ENCODE measurements at regions not wholly inside any gene's neighbourhood (a gene's known extent, or its start where the extent isn't known, plus 50 kb on each side); places are given as distances from the start of the nearest gene placed in this dataset.
A peak's percentile ranks its signal among the peaks of the same experiment; 100 is the strongest.

DNA sequence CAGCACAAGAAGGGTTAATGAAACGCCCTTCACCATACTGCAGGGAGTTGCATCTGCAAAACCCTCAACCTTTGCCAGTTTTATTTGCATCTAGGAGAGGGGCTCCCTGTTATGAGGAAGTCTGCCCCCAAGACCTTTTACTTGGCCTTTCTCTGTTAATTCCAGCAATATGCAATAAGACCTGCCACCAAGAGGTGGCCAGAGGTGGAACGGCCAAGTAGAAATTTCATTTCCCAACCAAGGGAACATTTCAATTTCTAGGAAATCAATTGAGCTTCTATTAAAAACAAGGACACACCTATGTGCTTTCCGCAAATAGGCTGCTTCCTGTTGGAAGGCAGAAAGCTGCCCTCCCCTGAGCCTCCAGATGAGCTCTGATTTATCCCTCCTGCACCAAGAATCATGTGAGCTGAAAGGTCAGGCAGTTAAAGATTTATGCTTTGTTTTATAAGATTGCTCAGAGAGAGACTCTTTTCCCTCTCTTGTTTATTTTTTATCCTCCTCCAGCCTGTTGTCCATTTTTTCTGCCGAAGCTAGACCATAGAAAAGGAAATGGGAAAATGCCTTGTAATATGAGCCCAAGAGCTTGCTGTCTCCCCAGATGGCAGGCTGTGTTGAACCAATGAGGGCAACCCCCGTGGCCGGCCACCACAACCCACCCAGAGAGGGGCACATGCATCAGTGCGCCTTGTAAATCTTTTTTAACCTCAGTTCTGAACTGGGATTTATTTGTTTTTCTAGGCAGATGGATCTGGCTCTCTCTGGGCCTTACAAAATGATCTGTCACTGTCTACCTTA, 572.8 kb downstream of the TLE1 start:
- no peak for DNase-seq (ENCODE audit: low read depth)

DNA sequence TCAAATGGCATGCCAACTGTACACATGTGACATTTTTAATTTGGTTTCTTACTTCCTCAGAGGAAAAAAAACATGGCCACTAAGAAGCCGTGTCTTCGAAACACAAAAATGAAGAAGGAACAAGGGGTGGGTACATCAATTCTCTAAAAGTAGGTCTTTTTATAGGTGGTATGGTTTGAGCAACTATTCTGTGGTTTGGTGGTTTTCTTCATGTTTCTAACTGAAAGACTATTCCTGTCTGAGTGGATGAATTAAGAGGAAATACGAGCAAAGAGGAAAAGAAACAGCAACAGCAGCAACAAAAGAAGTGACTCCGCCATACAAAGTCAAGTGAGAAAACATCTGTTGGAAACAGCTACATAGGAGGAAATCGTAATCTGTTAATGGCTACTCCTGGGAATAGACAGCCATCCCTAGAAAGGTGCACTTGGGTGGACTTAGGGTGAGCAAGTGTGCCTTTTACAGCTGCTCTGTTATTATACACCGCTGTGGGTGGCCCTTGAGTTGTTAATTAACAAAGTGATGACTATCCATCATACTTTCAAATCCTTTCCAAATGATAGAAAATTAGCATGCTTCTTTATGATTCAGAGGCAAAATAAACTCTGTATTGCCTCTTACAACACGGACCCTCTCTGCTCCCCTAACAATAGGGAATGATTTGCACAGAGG, 575.8 kb downstream of the TLE1 start:
- no peak for DNase-seq (ENCODE audit: low read depth)

DNA sequence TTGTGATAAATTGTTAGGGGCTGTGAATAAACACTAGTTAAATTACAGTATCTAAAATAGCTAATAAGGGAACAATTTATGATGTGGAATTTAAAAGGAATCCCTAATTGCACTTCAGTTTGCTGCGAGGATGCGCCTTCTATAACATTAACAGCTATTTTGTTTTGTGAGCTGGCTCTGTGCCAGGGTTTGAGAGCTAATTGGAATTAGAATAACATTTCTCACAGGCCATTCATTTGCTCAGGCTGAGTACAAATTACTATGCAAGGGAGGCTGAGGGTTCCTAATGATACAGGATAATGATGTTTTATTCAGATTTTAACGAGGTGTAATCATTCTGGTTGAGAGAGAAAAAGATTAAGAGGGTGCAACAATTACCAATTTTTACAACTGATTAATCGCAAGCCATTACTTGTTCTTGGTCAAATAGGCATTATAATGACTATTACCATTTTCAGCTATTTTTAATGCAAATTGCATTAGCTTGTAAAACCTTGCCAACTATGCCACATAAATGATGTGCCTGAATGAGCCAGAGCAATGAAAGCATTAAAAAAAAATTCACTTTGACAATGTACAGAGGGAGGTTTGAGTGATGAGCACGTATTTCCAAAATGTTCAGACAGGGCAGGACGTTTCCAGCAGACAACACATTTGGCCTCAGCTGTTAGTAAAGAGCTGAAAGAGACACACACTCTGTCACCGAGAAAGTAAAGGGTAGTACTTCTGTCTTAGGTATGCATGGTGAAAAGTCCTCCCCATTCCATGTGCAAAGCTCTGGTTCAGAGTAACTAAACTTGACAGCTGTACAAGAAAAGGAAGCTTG, 576.5 kb downstream of the TLE1 start:
- no peak for DNase-seq (ENCODE audit: low read depth)

DNA sequence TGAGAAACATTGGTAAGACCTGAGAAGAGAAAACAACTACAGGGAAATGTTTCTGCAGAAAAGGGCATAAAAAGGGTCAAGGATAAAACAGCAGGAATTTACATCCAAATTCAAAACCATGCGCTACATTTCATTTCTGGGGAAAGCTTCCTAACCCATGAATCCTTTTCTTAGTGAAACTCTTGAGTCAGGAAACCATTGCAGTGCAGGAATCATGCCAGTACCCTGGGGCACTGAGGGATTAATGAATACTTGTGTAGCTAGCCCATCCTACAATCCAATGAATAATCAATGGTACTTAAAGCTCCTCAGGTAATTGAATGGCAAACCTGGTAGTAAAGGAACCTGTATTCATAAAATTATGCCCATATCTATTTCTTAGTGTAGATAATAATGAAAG, 580.5 kb downstream of the TLE1 start:
- no peak for DNase-seq (ENCODE audit: low read depth)

DNA sequence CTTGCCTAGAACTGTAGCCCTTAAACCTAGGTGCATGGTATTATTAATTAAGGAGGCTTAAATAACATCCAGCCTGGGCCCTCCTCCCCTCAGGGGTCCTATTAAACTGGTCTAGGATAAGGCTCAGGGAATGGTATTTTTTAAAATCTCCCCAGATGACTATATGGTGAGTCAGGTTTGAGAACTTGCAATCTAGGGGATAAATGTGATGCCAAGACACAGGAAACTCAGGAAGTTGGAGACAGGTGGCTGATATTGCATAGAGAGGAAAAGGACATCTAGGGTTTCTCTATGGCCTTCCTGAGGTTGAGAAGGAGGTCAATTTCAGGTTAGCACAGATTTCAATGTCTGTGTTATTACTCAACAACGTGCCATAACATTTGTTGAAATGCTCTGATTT, 581.0 kb downstream of the TLE1 start:
- no peak for DNase-seq (ENCODE audit: low read depth)

DNA sequence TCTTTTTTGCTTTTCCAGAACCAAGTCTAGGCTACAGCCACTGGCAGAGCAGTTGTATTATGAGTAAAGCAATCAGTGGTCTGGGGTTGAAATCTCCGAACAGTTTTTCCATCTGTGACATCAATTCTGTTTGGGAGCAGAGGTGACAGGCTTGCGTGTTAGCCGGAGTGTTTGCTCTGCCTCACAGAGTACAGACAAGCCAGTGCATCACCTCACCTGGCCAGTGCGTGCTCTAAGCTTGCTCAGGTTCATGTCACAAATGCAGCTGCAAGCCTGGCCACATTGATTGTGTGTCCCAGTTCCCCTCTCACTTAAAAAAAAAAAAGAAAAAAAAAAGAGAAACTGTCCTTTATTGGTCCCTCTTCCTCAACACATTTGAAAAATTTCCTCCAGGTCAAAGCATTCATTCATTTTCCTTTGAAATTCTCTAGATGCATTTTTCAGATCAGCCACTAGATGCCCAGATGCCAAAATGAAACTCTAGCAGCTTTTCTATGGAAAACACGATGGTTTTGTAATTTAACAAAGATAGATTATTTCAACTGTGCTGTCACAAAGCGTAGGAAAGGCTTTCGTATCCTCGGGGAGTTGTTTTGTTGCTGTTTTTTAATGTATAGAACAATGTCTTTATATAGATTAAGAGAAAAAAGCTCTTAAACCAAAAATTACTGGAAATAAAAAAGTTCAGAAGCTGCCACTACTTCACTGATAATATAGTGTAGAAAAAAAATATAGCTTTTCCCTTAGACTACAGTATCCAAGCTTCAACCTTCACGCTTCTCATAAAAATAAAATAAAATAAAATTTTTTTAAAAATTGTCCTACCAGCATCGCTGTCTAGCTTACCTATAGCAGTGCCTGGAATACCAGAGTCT, 585.5 kb downstream of the TLE1 start:
- no peak for DNase-seq (ENCODE audit: low read depth)

DNA sequence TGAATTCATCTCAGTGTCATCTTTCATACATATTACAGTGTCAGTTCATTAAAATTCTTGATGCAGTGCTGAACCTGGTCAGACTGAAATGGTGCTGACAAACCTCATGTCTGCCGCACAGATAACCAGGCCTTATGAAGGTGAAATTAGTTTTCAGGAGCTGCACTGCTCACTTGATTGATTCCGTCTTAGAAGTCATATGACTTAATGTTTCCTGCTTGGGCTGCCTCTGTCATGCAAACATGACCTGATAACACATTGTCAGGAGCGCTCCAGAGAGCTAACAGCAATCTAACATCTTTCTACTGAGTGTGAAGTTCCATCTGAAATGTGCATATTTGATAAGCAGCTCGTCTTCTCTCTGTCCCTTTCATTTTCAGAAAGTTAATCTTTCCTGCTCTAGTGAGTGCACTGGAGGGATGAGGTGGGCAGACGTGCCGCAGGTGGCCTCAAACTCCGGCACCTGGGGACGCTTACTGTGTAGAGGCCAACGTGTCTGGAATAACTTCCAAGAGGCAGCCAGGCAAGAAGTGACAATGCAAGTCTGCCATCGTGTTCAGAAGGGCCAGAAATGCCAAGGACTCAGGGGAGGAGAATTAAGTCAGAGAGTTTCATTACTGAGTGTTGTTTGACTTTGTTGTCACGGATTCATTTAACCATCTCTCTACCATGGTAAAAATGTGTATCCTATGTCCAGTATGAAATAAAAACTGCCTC, 592.1 kb downstream of the TLE1 start:
- DNase-seq (ENCODE audit: low read depth), result no peak

DNA sequence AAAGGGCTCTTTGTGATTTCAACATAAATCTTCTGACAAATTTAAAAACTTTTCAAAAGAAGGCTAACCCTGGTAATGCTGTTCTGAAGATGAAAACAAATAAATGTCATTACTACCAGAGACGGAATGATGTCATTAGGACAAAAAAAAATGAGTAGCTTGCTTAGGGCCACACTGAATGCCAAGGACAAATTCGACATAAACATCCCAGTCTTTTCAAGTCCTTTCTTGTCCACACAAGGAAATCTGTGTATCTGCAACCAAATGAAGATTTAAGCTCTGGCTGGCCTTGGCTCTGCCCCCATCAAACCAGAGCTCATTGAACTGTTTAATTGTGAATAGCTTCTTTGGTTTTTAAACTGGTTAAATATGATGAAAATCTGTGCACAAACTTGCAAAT, 592.7 kb downstream of the TLE1 start:
- DNase-seq (ENCODE audit: low read depth), result no peak

DNA sequence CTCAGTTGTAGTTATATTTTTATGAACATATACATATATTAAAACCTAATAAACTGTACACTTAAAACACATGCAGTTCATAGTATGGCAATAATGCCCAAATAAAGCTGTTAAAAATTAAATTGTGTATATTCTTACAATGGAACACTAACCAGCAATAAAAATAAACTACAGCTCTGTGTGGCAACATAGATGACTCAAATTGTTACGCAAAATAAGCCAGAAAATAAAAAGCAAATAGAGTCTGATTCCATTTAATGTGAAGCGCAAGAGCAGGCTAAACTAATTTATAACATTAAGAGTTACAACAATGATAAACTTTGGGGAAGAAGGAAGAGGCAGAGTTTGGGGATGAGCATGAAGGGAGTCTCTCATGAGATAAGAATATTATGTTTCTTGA, 597.3 kb downstream of the TLE1 start:
- DNase-seq (ENCODE audit: low read depth), result no peak

DNA sequence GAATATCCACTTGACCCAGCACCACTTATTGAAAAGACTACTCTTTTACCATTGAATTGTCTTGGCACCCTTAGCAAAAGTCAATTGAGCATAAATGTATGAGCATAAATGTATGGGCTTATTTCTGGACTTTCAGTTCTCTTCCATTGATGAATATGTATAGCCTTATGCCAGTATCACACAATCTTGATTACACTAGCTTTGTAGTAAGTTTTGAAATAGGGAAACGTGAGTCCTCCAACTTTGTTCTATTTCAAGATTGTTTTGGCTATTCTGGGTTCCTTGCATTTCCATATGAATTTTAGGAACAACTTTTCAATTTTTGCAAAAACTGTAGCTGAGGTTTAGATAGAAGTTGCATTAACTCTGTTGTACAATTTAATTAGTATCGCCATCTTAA, 601.0 kb downstream of the TLE1 start:
- no peak for DNase-seq (ENCODE audit: low read depth)

DNA sequence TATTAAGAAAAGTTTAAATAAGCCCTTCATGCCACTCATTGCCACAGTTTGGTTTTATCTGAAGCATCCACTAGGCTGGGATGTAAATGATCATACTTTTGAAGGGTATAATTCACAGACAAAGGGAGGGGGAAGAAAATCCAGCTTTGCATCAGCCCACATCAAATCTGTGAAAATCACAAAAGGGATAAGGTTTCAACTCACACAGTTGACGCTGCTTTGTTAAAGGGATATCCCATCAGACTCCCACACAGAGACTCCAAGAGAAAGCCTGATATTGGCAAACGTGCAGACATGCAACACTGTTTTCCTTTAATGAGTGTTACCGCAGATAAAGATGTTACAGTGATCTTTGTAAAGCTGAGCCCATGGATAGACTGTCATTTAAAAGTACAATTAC, 602.9 kb downstream of the TLE1 start:
- no peak for DNase-seq (ENCODE audit: low read depth)

DNA sequence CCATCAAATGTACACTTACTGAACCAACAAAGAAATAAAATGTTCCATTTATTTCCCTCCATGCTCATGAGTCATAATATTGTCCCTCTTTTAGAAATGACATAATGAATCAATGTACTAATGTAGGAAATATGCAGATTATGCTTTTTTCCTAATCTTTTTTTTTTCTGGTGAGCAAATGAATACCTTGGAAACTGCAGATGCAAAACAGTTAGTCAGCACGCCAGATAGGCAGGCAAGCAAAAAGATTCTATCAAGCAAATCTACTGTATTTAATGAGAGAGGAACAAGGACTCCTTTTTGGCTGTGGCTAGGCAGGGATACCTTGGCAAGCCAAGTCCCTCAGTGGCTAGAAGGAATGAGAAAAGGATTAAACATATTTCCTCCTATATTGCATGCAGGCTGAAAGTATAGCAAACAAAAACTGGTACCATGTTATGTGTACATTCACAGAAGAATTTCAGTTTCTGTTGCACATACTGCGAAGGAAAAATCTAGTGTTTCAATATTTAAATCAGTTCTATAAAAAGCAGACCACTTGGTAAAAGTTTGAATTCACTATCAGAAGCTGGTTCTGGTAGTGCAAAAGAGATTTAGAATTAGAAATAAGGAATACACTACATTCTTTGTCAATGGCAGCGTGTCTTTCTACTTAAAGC, 605.4 kb downstream of the TLE1 start:
- peak; percentile 40 for DNase-seq (ENCODE audit: low read depth)

DNA sequence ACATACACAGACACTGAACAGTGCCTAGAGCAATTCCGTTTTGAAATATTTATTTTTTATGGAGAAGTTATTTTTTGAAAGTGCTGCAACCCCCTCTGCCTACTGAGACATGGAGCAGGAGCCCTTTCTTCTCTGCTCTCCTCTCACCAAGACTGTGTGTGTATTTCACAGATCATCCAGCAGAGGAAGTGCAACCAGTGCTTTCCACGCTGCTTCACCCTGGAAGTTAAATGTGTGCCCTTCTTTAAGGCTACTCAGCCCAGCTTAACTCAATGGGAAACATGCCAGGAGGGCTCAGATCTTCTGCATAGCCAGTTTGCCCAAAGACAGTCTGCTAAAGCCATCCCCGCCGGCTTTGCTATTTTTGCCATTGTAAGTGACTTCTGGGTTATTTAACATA, 606.3 kb downstream of the TLE1 start:
- no peak for DNase-seq (ENCODE audit: low read depth)

DNA sequence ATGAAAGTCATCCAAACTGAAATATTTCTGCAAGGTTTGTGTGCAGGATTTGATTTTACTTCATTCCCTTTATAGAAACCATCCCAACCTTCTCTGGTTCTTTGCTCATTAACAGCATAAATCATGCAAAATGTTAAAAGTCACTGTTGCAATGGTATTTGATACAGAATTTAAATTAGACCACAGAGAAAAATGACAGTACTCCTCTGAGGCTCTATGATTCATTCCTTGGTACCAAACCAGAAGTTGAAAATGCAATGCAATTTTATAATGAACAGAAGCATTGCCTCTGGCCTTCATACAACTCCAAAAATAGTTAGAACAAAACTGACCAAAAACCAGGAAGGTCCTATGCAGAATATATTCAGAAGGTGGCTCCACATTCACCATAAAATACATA, 607.1 kb downstream of the TLE1 start:
- DNase-seq (ENCODE audit: low read depth), result peak; percentile 15

DNA sequence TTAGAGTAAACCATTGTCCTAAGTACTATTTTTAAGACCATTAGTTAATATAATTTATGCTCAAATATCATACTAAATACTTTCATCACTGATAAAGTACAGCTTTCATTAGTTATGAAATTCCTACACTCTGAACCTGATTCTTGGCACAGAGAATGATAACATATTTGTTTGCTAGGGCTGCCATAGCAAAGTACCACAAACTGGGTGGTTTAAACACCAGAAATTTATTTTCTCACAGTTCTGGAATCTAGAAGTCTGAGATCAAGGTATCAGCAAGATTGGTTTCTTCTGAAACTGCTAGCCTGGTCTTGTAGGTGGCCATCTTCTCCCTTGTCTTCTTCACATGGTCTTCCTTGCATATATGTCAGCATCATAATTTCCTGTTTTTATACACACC, 608.4 kb downstream of the TLE1 start:
- DNase-seq (ENCODE audit: low read depth), result no peak

DNA sequence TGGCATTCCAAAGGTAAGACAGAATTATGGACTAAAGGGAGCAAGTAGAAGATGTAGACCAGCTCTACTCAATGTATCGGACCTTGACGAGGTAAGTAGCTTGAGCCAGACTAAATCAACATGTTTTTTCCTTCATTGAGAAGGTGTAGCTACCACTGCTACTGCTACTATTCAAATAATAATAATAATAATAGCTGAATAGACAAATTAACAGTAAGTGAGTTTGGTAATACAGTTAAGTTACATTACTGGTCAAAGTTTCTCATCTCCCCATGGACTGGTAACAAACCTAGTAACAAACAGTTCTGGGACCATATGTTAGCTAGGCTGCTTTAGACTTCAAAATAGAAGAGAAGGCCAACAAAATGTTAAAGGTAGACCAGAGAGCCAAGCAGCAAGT, 609.2 kb downstream of the TLE1 start:
- no peak for DNase-seq (ENCODE audit: low read depth)

DNA sequence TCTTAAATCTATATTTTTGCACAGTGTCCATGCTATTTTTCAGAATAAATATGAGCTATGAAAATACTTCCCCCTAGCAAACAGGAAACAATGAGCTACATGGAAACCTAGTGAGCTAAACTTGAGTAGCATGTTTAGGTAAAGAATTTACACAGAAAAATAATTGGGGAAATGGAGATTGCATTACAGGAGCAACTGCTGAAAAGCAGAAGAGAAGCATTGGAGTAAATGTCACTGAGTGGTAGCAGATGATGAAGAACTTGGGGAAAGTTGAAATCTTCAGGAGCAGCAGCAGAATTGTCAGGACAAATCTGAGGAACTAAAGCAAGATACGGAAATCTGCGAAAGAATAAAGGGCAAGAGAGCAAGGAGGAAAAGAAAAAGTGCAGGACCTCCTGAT, 610.3 kb downstream of the TLE1 start:
- DNase-seq (ENCODE audit: low read depth), result no peak

DNA sequence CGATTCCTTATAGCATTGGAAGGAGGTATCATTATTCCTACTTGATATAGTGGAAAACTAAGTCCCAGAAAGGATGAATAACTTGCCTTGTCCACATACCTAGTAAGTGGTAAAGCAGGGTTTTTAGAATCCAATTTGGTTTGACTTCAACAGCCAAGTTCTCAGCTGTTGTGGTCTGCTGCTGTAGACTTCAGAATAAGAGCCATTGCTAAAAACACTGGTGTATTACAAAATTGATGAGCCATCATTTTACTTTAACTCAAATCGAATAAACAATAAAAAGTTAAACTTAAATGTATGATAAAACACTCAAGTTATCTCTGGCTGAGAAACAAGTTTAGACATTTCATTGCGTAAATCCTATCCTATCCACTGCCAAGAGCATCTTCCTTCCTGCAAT, 610.8 kb downstream of the TLE1 start:
- DNase-seq (ENCODE audit: low read depth), result no peak

DNA sequence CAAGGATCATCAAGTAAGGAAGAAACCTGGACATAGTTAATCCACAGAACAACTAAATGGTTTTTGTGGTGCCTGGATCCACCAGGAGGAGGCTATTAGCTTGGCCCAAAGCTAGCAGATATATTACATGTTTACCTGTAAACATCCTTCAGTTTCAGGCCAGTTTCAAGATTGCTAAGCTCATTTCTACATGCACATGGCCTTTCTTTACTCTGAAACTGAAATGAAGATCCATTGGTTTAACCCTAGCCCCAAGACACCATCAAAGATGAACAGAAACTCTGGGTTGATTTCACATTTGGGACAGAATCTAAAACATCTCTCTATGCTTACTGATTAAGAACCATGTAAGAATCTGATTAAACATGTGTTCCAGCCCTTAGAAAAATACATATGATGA, 611.8 kb downstream of the TLE1 start:
- DNase-seq (ENCODE audit: low read depth), result no peak

DNA sequence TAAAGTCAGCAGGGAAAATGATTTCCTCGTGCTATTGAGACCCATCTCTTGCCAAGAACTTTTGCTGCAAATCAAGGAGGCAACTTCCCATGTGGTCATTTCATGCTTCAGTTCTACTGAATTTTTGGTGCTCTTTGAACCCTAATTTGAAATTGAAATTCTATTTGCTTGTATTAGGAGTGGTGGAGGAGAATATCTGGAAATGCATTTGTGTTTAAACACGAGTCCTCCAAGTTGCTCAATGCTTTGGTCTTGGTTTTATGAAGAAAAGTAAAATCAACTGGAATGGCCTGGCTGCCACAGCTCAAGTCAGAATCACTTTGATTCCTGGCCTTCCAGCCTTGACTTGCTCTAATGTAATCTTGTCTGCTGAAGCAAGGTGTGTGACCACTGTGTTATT, 613.2 kb downstream of the TLE1 start:
- DNase-seq (ENCODE audit: low read depth), result no peak

DNA sequence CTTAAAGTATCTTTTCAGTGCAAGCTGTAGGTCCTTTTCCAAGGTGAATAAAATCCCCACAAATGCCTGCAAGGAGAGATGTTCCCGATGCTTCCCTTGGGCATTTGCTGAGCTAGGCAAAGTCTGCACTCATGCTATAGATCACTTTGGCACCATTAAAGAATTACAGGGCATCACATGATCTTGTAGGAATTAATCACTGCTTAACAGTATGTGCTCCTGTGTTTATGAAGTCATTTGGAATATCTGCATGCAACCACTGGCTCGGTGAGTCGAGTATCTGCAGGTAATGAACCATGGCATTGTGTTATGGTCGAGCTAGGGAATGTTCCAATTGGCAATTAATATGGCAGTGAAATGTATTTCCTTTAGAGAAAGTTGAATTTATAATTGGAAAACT, 615.1 kb downstream of the TLE1 start:
- DNase-seq (ENCODE audit: low read depth), result no peak
